ENCODE measurements at regions not wholly inside any gene's neighbourhood (a gene's known extent, or its start where the extent isn't known, plus 50 kb on each side); places are given as distances from the start of the nearest gene placed in this dataset.

DNA sequence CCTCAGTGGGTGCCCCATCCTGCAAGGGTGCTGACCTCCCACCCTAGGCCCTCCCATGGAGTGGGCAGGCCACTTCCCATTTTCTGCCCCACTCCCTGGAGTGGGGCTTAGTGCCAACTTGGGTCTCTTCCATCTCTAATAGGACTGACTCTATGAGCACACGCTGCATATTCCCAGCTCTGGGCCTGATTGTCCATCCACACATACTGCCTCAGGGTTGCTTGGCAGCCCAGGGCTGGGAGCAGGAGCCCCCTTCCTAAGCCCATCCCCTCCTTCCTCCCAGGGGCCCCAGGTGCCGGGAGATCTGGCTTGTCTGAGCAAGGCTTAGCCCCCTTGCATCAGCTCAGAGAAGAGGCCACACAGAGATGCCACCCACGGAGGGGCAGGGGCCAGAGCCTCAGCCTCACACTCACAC lies 55.1 kb downstream of the PJA1 start:
- DNase-seq: no peak

DNA sequence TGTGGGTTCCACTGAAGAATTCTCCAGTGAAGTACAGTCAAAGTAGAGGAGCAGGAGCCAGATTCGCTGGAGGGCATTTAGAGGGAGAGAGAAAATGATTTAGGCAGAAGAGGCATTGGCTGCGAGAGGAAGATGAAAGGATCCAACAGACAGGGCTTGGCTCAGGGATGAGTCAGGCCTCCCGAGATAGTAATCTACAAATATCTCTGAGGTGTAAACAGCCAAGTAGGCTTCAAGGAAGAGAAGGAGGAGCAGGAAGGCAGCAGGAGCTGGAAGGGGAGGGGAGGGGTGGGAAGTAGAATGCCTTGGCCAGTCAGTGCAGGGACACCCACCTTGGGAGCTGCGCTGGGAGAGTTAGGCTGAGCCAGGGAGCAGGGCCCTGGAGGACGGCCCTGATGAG lies 55.5 kb downstream of the PJA1 start:
- no peak for DNase-seq

DNA sequence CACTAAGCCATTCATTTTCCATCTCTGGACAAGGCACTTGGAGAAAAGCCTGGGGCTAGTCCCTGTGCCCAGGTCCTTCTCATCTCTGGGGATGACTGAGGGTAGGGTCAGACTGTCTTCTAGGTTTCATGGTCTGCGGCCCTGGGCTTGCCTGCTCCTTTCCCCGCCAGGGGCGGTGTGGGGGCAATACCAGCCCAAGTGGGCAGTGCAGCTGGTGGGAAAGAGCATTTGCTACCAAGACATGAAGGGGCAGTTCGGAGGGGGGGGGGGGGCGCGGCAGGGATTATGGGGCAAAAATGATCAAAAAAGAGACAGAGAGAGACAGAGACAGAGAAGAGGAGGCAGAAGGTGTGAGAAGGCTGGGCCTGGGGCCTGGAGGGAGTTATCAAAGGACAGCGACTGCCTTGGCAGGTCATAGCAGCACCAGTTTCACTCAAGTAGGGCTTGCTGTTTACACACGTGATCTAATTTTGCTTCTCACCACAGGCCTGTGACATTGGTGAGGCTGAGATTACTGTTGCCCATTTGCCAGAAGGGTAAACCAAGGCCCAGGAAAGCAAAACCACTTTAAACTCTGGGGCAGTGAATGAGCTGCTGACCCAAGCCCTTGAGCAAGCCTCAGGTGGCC lies 56.1 kb downstream of the PJA1 start:
- DNase-seq: no peak

DNA sequence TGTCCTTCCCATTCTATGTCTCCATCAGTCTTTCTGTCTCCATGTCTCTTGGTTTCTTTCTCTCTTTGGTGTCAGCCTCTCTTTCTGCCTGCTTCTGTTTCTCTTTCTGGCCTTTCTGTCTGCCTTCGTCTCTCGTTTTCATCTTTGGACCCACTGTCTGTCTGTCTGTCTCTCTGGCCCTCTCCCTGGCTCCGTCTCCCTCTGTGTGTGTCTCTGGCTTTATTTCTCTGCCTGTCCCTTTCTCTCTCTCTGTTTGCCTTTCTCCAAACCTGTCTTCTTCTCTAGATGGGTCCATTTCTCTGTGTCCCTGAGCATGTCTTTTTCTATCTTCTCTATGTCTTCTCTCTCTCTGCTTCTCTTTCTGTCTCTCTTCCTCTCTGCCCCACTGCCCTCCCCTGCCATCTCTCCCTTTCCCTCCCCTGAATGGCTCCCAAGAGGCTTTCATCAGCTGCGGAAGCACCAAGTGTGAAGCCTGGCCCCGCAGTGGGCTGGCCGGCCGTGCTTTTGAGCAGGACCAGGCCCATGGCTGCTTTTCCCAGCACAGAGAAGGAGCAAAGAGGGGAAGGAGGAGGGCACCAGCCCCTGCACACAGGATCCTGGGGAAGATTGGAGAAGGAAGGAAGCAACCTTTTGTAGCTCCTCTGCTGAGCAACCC lies 57.4 kb downstream of the PJA1 start:
- DNase-seq: no peak

DNA sequence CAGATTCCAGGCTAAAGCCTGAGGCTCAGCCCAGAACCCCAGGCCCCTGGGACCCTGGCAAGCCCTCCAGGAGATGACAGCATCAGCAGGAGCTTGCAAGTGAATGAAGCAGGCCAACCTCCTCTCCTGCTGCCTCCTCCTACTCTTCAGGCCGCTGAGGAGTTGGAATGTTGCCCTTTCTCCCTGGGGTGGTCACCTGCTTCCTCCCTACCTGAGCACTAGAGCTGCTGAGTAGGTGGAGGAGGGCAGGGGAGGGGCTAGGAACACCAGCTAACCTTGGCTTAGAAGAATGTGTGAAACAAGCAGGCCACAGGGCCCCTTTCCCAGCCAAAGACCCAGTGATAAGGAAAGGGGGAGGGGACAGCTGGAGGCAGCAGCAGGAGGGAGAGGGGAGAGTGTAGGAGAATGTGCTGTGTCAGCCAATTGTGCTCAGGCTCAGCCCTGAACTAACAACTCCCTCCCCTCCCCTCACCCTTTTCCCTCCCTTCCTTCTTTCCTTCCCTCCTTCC lies 58.0 kb downstream of the PJA1 start:
- DNase-seq: no peak

DNA sequence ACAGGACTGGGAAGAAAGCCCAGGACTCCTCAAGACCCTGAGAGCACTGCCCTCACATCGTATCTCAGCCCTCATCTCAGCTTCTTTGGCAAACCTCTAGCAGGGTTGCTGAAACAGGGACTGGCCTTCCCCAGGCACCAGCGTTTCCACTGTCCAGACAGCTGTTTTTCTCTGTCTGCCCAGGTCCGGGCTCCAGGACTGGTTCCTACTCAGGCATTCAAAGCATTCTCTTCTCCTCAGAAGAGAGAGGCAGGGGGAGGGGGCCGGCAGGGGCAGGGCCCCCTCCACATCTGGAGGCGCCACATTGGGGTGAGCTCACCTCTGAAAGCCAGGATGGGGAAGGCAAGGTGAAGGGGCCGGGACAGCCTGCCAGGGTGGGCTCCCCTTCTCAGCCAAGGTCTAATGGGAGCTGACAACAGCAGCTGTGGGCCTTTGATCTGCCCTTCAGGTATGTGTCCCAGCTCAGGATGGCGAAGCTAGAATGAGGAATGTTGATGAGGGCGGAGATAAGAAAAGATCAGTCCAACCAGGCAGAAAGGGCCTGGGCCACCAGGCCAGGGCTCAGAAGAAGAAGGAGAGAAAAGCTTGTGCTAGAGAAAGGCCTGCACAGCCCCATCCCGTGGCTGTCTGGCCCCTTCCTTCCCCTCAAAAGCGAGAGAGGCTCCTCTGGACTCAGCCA lies 60.4 kb downstream of the PJA1 start:
- no peak for DNase-seq

DNA sequence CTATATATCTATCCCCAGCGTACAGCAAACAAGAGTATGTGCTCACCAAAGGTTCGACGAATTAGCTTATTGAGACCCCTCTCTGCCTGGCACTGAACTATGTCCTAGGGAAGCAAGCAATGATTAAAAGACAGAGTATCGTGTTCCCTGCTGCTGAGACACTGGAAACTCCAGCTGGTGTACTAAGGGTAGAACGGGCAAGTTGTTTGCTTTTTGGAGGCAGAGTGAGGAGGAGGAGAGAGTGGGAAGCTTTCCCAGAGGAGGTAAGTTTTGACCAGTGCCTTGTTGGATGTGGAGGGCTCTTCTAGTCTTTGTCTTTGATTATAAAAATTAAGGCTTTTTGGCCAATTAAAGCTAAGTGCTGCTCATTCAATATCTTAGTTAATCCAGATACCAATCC lies 61.7 kb downstream of the PJA1 start:
- no peak for DNase-seq

DNA sequence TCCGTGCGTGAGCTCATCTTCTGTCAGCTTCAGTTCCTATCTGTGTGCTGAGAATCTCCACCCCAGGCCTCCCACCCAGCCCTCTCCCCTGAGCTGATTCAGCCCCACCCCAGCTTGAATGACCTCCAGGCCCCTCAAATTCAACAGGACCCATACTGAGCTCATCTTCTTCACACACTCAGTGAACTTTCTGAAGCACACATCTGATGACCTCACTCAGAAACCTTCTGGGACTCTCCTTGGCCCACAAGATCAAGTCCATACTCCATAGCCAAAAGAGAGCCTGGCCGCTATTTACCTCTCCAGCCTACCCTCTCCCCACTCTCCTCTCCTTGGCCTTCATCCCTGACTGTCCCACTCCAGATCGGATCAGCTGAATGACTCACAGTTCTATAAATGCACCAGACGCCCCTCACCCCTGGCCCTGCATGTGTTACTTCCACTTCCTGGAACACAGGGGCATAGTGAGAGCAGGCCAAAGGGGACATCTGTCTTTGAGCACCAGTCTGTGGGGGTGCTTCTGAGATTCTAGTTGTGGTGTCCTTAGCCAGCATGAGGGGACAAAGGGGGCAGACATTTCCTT lies 62.5 kb downstream of the PJA1 start:
- no peak for DNase-seq

DNA sequence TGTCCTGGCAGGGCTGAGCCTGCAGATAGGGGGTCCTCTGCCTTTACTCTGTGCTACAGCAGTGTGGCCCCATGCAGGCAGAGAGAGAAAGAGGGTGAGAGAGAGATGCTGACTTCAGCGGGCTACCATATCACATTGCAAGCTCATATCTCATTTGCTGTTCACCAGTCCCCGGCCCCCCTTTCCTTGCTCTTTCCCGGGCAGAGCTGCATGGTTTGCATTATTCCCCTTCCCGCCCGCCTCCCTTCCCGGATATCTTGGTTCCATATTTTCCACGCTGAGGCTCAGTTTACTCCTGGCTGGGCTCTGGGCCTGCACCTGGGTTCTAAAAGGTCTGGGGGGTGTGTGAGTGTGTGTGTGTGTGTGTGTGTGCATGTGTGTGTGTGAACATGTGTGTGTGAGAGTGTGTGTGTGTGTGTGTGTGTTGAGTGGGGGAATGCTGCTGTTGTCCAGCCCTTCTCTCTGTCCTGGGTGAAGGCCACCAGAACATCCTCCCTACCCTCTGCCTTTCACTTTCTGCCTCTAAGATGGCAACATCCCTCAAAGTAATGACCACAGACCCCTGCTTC lies 63.5 kb downstream of the PJA1 start:
- no peak for DNase-seq

DNA sequence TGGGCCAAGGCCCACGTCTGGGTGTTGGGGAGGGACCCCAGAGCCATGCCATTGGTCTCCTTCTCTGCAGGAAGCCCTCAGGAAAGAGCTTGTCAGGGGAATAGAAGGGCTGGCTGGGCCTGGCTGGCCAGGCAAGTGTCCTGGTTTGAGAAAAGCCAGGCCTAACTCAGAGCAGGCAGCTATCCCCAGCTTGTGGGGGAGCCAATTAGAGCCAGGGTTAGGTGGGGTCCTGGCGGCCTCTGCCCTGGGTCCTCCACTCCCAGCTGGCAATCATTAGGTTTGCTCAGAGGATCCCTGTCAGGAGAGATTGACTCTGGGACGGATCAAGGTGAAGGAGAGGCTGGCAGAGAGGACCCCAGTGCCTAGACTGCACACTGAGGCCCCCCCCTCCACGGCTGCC lies 64.8 kb downstream of the PJA1 start:
- DNase-seq: no peak

DNA sequence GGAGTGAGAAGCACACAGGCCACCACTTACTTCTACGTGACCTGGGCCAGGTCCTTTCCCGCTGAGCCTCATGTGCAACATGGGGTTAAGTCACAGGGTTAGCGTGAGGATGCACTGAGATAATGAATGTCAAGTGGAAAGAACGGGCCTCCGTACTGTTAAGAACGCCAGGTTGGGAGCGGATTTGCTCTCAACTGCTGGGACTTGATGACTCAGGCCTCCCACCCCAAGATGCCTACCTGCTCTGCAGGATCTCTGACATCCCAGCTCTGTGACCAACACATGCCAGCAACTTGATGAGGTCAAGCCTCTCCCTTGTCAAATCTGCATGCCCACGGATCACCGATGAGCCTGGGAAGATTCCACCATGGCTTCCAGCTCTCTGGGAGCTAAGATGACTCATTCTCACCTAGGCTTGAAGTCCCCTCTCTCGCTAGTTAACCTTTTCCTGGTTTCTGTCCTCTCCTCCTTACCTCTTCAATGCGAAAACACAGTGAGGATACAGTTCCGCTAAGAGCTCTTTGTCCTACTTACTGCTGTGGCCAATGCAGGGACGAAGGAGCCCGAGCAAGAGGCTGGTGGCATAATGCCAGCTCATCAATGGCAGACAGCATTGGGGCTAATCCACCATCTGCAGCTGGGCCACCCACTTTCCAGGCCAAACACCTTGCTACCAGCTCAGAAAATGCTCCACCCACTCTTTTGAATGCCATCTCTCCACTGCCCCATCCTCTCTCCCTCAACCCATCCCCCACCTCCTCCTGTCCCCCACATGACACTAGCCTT lies 67.6 kb downstream of the PJA1 start:
- DNase-seq: no peak

DNA sequence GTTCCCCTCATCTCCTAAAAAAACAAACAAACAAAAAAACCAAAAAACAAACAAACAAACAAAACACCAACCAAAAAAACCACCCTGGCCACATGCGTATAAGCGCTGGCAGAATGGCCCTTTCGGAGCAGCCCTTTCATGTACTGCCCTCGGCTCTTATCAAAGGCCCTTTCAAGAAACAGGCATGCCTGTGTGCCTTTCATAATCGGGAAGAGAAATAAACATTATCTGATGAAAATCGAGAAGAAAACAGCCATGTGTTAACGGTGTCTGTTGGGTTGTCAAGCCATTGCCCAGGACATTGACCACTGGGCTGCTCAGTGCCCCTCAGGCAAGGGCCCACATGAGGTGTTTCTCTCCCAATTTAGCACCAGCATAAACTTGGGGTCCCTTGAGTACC lies 68.3 kb downstream of the PJA1 start:
- DNase-seq: no peak

DNA sequence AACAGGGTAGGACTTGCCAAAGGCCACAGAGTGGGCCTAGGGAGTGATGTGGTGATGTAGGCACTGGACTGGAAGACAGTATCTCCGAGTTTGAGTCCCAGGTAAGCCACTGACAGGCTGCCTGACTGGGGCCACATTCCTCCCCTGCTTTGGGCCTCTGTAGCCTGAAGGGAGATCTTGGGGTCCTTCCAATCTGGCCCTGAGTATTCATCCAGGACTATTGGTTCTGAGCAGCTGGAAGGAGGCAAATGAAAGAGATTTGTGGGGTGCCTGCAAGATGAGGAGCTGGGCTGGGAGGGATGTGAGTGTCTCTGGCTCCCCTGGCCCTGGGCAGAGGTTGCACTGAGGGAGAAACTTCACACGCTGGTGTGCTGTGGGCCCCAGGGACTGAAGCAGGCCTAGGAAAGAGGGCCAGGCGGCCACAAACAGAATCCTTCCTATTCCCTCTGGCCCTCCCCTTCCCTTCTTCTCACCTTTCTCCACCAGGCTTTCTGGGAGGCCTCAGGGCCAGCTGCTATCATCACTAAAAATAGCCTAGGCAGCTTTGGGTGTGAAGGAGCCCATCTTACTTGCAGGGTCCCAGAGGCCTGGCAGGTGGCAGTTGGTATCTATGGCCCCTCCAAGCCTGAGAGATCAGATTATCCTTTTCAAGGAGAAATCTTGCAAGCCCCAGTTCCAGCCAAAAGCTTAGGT lies 70.1 kb downstream of the PJA1 start:
- no peak for DNase-seq

DNA sequence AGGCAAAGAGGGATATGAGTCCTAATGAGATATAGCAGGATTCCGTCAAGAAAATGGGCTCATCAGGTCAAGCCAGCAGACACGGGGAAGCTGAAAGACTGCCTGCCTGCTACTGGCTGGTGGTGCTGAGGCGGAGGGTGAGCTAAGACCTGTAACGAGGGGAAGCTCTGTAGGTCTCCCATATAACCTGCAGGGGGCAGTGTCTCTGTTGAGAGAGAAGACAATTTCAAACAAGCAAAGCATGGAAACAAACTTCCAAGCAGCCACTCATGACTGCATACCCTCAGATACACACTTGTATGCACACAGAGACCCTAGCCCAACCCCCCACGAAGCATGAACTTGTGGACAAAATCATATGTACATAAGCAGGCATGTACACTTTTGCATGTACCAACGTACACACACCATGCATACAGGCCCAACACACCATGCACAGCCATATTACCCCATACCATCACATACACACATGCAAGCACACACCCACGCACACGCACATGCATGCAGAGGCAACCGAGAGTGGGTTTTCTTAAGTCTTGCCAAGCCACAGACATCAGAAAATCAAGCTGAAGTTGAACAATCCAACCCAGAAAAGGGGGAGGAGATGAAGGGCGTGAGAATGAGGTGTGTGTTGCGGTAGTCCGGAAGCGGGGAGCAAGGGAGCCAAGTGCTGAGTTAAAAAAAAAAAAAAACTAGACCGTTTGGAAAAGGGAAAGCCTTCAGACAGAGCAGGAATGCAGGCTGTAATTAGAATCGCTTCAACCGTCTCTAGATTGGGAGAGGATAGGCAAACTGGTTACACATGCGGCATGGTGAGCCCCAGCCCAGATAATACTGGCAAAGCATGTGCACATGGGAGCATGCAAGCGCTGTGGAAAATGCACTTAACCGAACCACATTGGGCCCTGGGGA lies 71.0 kb downstream of the PJA1 start:
- no peak for DNase-seq

DNA sequence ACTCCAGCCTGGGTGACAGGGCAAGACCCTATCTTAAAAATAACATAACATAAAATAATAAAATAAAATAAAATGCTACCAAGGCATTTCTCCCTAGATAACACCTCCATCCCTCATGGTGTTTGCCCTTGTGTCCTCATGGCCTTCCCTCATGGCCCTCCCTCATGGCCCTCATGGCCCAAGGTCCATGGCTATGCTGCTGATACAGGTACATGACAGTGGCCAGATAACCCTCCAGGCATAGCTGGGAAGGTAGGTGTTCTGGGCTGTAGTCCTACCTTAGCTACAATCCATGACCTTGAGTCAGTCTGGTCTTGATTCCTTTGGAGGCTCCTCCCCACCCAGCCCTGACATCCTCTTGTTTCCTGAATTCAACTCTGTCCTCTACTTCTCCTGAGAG lies 75.2 kb downstream of the PJA1 start:
- DNase-seq: no peak

DNA sequence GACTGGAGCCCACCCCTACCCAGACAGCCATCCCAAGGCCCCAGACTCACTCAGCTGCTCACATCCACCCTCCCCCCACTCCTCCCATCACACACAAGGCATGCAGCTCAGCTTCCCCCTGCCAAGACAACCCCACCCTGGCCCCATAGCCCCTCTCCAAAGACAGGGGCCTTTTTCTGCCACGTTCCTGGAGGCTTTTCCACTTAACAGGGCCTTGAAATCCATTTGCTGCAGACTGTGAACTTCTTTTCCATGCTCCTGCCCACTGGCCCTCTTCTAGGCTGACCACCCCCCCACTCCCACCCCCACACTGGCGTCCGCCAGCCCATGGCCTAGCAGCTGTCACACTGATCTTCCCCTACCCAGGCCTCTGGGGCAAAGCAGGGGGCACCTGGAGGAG lies 76.0 kb downstream of the PJA1 start:
- no peak for DNase-seq

DNA sequence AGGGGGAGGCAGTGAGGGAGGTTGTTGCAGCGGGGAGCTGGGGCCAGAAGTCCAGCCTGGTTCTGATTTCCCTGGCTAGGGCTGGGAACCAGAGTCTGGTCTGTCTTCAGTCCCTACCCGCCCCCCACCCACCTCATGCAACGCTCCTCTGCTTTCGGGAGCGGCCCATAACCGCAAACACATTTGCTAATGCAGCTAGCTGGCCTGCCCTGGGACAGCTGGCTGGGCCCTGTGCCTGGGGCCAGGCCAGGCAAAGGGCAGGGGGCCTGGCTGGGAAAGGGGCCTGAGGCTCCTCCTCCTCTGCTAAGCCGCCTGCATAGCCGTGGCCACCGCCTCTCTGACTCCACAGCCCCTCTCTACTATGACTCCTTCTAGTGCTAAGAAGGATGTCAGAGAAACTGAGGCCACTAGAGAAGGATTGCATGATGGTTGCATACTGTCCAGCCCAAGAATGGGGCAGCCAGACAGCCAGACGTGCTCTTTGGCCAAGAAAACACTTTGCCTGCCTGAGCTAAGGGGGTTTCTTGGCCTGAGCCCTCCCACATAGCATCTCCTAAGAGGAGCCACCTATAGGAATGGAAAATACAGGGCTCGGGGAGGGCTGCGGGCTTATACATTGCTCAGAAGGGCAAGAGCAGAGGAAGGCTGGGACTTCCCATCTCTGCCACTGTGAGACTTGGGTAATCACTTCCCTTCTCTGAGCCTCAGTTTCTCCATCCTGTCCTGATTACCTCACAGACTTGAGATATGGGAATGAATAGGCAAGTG lies 76.9 kb downstream of the PJA1 start:
- DNase-seq: no peak

DNA sequence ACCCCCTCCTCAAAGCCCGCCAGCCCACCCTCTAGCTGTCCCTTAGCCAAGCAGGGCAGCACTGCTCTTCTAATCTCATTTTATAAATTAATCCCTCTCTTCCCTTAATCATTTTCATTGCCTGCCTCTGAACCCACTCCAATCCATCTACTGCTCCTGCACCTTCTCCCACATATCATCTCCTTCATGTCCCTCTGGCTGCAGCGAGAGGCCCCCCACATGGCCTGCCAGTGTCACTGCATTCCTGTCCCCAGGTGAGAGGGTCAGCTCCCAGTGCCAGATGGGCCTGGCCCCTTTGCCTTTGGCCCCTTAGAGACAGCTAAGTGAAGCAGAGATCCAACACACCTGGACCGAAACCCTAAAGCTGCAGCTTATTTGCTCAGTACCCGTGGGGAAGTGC lies 79.4 kb downstream of the PJA1 start:
- no peak for DNase-seq

DNA sequence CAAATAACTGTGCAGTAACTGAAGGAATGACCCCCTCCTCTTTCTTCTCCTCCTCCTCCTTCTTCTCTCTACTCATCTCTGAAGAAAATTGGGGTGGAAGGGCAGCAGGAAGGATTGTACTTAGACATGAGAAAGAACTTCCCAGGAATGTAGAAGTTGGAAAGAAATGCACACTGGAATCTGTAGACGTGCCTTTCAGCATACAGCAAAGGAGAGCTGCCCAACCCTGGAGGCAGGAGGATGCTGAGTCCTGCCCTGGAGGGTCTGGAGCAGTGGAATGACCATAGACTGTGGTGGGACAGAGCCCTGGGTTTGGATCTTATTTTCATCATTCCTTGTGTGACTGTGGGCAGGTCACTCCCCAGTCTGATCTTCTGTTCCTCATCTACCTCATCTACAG lies 80.1 kb downstream of the PJA1 start:
- DNase-seq: no peak

DNA sequence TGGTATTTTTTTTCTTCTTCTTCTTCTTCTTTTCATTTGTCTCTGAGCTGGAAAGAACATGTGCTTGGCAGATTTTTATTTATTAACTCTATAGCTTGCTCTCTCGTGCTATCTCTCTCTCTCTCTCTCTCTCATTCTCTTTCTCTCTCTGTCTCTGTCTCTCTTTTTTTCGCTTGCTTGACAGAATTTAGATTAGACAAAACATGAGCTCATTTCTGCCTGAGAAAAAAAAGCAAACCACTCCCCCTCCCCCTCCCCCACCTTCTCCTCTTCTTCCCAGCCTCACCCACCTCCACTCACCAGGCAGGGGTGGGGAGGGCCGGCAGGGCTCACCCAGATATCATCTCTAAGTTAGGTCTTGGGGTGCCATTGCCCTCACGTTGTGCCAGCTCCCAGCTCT lies 81.5 kb downstream of the PJA1 start:
- no peak for DNase-seq

All from stimulated activated CD4-positive, alpha-beta T cell treated with anti-CD3 and anti-CD28 coated beads, Interleukin-12 subunit alpha, Interleukin-12 subunit beta, amount 100 ng/mL, for 4 hours (primary cell).